ENCODE measurements at regions not wholly inside any gene's neighbourhood (a gene's known extent, or its start where the extent isn't known, plus 50 kb on each side); places are given as distances from the start of the nearest gene placed in this dataset.

DNA sequence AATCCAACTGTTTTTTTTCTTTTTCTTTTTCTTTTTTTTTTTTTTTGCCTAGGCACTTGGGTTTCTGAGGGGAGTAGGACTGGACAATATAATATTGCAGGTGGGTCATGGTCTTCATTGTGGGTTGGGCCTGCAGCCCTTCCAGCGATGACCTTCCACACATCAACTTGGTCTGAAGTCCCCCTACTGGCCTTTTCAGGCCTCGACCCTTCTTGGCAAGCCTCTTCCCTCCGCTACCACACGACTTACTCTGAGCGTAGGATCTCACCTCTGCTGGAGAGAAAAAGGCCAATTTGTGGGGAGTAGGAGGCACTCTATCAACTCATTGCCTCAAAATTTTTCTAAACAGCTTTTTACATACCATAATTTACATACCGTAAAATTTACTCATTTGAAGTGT is 51.1 kb upstream of the GRIK3 start:
- ATAC-seq, result no peak
- intact Hi-C loops (cut with DNase I, micrococcal nuclease), result no loop called here
- DNase-seq, result no peak

DNA sequence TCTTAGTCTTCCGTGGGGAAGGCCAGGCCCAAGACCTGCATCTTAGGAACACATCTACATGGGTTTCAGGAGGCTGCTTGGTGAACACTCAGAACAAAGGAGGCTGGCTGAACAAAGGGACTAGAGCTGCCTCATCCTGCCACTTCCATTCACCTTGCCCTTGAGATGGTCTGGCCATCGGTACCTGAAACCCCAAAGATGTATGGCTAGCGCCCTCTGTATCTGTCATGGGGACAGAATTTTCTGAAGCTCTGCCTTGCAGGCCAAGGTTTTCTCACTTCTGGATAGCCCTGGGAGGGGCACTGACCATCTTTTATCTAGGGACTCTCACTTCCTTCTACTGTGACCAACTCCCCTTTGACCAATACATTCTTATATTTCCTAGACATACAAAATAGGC is 55.4 kb upstream of the GRIK3 start:
- intact Hi-C loops (cut with DNase I, micrococcal nuclease), result no loop called here
- ATAC-seq, result no peak
- DNase-seq, result no peak

DNA sequence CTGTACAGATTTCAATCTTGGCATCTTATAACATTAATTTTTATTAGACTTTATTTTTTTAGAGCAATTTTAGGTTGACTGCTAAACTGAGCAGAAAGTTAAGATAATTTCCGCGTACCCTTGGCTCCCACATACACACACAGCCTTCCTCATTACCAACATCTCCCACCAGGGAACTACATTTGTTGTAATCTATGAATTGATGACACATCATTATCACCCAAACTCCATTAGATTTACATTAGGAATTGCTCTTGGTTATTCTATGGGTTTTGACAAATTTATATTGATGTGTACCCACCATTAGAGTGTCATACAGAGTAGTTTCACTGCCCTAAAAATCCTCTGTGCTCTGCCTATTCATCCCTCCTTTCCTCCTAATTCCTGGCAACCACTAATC is 56.4 kb upstream of the GRIK3 start:
- ATAC-seq (no peak), DNase-seq (no peak)

DNA sequence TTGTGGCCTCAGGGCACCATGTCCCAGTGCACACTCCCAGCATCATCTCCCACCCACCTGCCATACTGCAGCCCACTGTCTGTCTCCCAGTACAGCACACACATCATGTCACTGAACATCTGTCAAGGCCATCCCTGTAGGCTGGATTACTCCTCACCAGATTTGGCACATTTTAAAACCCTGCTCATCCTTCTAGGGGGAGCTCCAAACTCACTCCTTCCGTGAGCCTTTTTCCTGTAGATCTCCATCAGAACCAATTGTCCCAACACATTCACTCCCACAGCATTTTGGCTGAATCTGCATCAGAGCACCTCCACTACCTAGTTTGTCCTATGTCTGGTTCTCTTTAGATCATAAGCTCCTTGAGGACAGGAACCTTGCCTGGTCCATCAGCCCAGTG is 58.6 kb upstream of the GRIK3 start:
- no peak for ATAC-seq
- intact Hi-C loops (cut with DNase I, micrococcal nuclease), result no loop called here
- DNase-seq, result no peak

More for the DNA sequence above, 56.4 kb upstream of the GRIK3 start:
- intact Hi-C loops (cut with DNase I, micrococcal nuclease), result no loop called here

DNA sequence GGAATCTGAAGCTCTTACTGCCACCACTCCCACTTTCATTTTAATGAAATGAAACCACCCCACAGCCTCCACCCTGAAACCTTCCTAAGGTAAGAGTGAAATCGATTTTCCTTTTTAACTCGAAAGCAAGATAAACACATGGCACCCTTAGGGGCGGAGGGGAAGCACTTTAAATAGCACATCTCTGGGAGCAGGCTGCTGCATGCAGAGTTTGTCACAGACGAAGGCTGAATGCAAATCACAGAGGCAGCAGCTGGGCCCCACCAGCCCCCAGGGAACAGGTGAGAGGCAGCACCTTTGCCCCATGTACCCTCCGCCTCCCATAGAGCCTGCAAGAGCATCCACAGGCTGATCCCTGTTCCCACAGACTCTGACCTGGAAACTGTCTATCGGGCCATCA is 60.0 kb upstream of the GRIK3 start:
- intact Hi-C loops (cut with DNase I, micrococcal nuclease), result no loop called here
- ATAC-seq (no peak), DNase-seq (no peak)

DNA sequence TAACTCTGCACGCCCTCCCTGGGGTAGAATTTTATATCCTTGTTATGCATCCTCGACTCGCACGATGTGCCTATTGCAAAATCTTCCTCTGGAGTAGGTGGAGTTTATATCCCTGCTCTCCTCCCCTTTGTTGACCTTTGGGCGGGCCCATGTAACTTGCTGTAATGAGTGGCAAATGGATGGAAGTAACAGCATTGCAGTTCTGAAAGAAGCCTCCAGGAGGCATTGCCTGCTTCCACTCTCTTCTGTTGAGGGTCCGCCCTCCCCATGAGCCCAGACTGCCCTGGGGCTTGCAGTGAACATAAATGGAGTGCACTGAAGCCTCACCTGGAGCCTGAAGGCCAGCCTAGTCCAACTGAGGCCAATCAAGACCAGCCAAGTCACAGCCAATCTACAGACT is 62.2 kb upstream of the GRIK3 start:
- ATAC-seq, result no peak
- intact Hi-C loops (cut with DNase I, micrococcal nuclease), result no loop called here
- DNase-seq, result no peak

DNA sequence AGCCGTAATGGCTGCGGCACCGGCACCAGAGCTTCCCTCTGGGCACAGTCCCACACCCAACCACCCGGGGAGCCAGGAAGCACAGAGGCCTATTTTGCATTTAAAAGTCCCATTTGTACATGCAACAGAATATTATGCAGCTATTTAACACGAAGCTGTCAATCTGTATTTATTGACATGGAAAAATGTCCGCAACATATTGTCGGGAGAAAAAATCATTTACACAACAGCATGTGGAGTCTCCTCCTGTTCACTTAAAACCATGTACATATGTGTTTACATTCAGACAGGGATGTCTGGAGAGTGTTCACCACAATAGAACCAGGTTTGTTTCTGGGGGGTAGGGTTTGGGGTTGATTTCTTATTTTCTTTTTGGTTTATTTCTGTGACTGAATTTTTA is 63.4 kb upstream of the GRIK3 start:
- no peak for ATAC-seq

DNA sequence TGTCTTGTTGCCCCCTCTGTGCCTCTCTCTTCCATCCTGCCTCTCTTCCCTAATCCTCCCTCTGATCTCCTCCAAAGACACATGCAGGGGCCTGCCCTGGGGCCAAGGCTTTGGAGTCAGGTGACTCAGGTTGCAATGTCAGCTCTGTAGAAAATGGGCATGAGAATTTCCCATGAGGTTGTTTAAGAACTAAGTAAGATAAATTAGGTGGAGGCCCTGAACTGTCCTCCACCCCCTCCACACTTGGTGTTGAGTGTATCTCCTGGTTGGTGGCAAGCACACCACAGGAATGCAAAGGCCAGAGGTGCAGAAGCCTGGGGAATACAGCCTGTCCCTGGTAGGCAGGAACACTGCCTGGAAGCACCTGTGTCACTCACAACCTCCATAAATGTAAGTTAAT is 63.9 kb upstream of the GRIK3 start:
- no peak for ATAC-seq

More for the DNA sequence above, 63.4 kb upstream of the GRIK3 start:
- DNase-seq, result no peak
- intact Hi-C loops (cut with DNase I, micrococcal nuclease), result no loop called here

DNA sequence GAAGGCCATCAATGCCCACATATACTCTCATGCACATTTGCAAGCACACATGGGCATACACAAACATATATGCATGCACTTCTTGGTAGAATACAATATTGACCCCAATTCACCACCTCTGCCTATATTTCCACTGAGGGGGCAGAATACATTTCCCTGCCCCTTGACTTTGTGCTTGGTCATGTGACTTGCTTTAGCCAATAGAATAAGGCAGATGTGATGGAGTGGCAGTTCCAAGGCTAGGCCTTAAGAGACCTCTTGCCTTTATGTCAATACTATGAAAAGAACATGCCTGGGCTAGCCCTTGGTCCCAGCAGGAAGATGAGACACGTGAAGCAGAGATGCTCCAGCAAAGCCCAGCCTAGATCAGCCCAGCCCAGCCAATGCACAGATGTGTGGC is 66.0 kb upstream of the GRIK3 start:
- DNase-seq, result no peak
- intact Hi-C loops (cut with DNase I, micrococcal nuclease), result no loop called here
- ATAC-seq, result no peak

More for the DNA sequence above, 63.9 kb upstream of the GRIK3 start:
- no peak for DNase-seq
- intact Hi-C loops (cut with DNase I, micrococcal nuclease), result no loop called here

DNA sequence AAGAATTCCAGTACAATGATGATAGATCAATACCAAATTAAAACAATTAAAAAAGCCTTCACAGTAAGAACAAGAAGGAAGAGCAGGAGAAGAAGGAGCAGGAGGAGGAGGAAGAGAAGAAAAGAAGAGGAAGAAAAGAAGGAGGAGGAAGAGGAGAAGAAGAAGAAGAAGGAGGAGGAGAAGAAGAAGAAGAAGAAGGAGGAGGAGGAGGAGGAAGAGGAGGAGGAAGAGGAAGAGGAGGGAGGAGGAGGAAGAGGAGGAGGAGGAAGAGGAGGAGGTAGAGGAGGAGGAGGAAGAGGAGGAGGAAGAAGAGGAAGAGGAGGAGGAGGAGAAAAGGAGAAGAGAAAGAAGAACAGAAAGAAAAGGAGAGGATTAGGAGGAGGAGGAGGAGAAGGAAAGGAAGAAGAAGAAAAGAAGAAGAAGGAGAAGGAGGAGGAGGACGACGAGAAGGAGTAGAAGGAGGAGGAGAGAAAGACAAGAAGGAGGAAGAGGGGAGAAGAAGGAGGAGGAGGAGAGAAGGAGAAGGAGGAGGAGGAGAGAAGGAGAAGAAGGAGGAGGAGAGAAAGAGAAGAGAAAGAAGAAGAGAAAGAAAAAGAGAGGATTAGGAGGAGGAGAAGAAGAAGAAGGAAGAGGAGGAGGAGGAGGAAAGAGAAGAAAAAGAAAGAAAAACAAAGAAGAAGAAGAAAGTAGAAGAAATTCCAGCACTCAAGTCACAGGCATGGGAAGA is 68.5 kb upstream of the GRIK3 start:
- ATAC-seq (no peak), DNase-seq (no peak)
- intact Hi-C loops (cut with DNase I, micrococcal nuclease), result no loop called here

DNA sequence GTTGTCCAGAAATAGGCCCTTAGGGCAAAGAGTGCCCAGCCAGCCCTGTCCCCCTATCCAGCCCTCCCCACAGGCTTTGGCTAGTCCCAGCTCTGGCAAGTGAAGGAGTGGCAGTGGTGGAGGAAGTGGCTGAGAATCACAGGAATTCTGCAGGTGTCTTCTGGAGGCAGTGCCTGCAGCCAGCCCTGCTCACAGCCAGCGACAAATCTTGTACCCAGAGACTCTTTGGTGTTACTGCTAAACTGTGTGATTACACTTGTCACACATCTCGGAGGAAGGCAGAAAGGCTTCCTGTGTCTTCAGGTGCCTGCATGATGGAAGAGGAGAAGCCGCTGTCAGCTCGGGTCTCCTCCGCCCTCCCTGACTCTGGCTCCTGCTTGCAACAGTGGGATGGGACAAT is 71.6 kb upstream of the GRIK3 start:
- DNase-seq (no peak), ATAC-seq (no peak)
- intact Hi-C loops (cut with DNase I, micrococcal nuclease), result no loop called here

DNA sequence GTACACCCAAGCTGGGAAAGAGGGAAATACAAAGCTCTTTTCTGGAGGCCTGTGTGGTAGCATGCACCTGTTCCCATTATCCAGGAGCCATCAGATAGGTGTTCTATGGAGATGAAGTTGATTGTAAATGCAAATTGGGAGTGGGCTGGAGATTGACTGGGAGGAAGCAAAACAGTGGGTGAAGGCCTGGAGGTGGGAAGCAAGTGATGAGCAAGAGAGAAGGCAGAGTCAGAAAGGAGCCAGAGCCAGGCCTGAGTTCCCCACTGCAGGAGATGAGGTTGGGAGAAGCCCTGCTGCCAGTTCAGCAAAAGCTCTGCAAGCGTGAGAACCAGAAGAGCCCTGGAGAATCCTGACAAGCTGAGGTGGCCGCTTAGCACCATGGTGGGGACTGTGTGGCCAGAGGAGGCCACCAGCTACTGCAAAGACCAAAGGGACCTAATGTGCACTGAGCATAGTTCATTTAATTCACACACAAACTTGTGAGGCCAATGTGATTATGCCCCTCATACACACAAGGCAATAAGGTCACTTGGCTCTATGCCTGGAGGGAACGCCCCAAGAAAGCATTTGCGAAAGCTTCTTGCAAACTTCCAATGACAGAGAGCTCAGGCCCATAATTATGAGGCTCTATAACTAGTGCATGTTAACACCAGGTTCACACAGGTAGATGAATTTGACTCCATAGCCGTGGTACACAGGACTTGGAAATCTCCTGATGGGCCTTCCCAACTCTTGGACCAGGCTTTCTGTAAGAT is 73.0 kb upstream of the GRIK3 start:
- DNase-seq, result no peak
- no peak for ATAC-seq
- intact Hi-C loops (cut with DNase I, micrococcal nuclease), result no loop called here

DNA sequence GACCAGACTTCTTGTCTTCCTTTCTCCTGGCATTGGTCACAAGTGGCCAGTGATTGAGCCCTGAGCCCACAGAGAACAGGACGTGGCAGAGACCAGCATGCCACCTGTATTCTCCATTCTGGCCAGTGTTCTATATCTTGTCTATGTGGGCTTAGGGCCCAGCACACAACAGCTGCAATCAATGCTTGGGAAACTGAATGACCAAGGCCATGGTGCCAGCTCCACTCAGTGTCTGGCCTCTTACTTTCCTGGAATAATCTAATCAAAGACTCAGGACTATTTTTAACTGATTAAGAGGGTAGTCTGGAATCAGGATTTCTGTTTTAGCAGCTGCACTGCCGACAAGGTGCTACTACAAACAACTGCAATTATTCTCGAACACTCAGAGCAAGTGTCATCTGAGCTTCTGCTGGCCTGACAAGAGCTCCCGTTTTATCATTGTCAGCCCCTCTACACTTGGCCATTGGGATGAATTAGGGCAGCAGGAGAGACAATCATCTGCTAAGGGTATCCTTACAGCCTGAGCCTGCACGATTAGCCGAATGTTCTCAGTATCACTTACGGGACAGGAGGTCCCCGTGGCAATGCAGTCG is 74.4 kb upstream of the GRIK3 start:
- intact Hi-C loops (cut with DNase I, micrococcal nuclease), result no loop called here
- no peak for ATAC-seq

DNA sequence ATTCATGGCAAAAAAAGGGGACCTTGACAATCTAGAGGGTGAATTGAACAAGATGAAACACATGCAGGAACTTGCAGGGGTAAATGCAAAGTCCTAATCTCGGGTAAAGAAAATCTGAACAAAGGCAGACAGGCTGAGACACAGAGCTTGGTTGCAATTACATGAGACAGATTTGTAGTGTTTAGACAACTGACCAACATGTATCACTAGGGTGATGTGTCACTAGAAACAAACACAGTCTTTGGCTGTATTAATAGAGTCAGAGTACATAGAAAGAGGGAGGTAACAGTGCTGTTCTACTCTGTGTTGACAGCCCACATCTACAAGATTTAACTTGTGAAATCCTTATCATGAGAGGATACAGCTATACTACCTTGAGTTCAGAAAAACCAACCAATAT is 78.1 kb upstream of the GRIK3 start:
- DNase-seq (no peak), ATAC-seq (no peak)
- intact Hi-C loops (cut with DNase I, micrococcal nuclease), result no loop called here

More for the DNA sequence above, 74.4 kb upstream of the GRIK3 start:
- no peak for DNase-seq

DNA sequence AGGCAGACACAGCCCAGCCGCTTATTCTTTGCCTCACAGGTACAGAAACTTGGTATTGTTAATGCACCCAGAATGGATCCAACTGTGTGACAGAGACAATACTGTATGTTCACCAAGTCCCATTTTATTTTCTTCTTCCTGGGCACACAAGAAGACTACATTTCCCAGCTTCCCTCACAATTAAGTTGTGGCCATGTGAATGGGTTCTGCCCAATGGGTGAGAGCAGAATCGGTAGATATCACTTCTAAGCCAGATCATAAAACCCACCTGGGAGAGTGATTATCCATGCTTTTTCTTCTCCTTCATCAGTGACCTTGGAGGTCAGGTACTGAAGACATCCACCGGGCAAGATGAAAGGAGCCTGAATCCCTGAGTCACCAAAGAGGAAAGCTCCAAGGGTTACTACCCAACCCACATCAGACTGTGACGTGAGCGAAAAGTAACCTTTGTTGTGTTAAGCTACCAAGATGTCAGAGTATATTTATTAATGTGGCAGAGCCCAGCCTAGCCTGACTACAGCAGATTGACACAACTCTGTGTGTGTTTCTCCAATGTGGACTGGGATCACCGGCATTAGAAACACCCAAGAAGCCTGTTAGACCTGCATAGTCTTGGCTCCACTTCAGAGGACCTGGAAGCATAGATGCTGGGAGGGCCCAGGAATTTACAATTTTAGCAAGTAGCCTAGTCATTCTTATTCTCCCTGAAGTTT is 79.1 kb upstream of the GRIK3 start:
- DNase-seq (no peak), ATAC-seq (no peak)
- intact Hi-C loops (cut with DNase I, micrococcal nuclease), result no loop called here

DNA sequence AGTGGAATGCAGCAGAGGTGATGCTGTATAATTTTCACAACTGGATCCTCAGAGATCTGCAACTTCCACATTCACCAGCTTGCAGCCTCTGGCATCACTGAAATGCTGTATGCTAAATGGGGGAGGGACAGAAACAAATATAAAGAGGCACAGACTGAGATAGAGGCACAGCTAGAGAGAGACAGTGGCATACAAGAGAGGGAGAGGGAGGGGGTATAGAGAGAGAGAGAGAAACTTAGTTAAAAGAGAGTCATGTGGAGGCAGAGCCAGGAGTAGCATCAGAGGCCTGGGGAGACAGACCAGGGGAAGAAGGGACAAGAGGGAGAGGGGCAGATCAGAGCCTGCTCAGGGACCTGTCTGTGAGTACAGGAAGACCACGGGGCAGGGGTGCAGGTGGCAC is 84.5 kb upstream of the GRIK3 start:
- intact Hi-C loops (cut with DNase I, micrococcal nuclease), result no loop called here
- ATAC-seq (no peak), DNase-seq (no peak)

DNA sequence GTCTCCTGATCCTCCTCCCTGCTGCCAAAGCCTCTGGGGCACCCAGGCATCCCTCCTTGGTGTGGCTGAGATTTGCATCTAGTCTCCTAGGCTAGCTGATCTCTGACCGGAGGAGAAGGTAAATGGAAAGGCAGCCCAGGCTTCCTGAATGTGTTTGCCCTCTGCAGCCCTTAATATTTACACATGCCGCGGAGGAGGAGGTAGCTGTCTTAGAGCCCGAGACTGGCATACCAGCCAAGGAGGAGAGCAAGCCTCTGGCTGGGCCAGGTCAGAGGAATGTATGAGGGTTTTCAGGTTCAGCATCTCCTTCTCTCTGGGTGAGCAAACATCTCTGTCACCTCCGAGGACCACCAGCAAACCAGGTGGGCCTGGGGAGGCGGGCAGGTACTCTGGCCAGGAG is 86.0 kb upstream of the GRIK3 start:
- DNase-seq (no peak), ATAC-seq (no peak)
- intact Hi-C loops (cut with DNase I, micrococcal nuclease), result no loop called here

DNA sequence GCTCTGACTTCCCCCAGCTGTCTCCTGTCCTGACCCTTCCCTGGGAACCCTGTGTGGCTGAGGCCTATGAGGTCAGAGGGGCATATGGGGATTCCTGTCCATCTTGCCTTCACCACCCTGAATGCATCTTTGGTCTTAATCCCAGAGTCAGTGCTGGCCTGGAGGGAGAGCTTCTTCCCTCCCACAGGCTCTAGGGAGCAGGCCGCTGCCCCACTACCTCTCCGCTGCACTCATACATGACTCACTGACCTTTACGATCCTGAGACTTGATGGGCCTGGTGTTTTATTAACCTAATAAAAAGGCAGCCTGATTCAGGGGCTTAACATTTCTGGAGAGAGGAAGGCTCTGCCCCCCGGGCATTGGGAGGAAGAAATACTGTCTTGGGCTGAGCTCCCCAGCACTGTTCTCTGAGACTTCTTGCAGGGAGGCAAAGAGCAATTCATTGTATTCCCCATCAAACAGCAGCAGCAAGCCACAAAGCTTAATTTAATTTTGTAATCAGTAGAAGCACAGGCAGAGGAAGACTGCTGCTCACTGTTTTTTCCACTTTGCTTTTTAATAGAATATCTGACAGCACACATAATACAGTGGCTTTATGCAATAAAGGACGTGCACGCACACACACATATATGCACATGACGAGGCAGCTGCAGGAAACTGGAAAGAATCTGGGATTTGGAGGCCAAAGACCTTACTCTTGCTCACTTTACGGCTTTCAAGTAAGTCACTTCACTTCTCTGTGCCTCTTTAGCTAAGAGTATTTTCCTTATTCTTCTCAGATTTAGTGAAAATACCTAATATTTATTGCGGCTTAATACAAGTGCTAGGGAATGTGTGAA is 89.2 kb upstream of the GRIK3 start:
- DNase-seq, result no peak
- intact Hi-C loops (cut with DNase I, micrococcal nuclease), result no loop called here
- ATAC-seq, result no peak

DNA sequence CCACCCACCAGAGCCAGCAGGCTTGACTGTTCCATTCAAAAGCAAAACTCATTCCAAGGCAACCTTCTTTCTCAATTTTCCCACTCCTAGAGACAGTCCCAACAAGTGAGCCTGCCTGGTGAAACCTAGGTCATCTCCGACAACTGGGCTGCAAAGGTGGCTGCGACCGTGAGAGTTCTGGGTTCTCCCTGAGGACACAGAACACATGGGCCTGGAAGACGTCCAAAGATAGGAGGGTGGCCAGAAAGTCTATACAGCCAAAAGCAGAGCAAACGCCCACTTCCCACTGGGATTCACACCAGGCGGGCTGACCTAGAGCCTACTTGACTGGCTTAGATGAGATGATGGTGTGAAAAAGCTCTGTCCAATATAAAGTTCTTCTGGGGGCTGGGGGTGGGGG is 90.2 kb upstream of the GRIK3 start:
- ATAC-seq (no peak), DNase-seq (no peak)
- intact Hi-C loops (cut with DNase I, micrococcal nuclease), result no loop called here

Data from left colon (tissue), 2 donors.